ENCODE measurements at regions not wholly inside any gene's neighbourhood (a gene's known extent, or its start where the extent isn't known, plus 50 kb on each side); places are given as distances from the start of the nearest gene placed in this dataset.

DNA sequence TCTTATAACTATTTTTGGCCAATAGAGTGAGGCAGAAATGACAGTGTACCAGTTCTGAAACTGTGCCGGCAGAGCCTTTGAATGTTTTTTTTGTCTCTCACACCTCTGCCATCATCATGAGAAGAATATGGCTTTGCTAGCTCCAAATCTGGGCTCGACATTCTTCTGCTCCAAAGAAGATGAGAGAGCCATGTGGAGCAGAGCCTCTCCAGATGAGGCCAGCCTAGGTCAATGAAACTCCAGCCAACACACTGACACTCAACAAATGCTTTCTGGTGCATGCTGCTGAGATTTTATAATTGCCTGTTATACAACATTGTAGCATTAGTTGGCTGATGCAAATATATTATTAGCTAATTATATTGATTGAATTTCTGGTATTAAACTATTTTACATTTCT, 154.7 kb downstream of the SLC38A4 start:
- TF ChIP-seq CTCF (IDR thresholded peaks at IDR 0.05) (no peak), POLR2A (IDR thresholded peaks at IDR 0.05) (no peak)

Measured in heart left ventricle (tissue), 13 donors.